ENCODE measurements at regions not wholly inside any gene's neighbourhood (a gene's known extent, or its start where the extent isn't known, plus 50 kb on each side); places are given as distances from the start of the nearest gene placed in this dataset.

GRCh38 chr11:70772950-70773349, 374.6 kb downstream of the CTTN start:
- TF ChIP-seq USF1 (IDR thresholded peaks at IDR 0.05) (no peak), CREB1 (IDR thresholded peaks at IDR 0.05; ENCODE audit: low read depth) (no peak), TAF1 (IDR thresholded peaks at IDR 0.05; ENCODE audit: low read depth) (no peak), EP300 (IDR thresholded peaks at IDR 0.05; ENCODE audit: borderline replicate concordance) (no peak), RAD21 (IDR thresholded peaks at IDR 0.05; ENCODE audit: low read depth) (no peak), TCF12 (IDR thresholded peaks at IDR 0.05; ENCODE audit: low read depth) (no peak), EGR1 (IDR thresholded peaks at IDR 0.05) (no peak), MAX (IDR thresholded peaks at IDR 0.05) (no peak), REST (IDR thresholded peaks at IDR 0.05; ENCODE audit: low read depth) (no peak), NFIC (IDR thresholded peaks at IDR 0.05) (no peak)

- TF ChIP-seq YY1 (IDR thresholded peaks at IDR 0.05; ENCODE audit: low read depth) (no peak), TEAD4 (IDR thresholded peaks at IDR 0.05) (no peak), MAX (IDR thresholded peaks at IDR 0.05) (no peak), FOXM1 (IDR thresholded peaks at IDR 0.05; ENCODE audit: borderline replicate concordance, low read depth) (no peak), EGR1 (IDR thresholded peaks at IDR 0.05) (no peak), CREB1 (IDR thresholded peaks at IDR 0.05; ENCODE audit: low read depth) (no peak), USF1 (IDR thresholded peaks at IDR 0.05) (no peak), NFIC (IDR thresholded peaks at IDR 0.05) (no peak)
These were observed 377.2 kb downstream of the CTTN start for GRCh38 chr11:70775386-70776075.

GRCh38 chr11:70776914-70777532, 378.7 kb downstream of the CTTN start:
- no peak for TF ChIP-seq TAF1 (IDR thresholded peaks at IDR 0.05; ENCODE audit: low read depth)
- no peak for TF ChIP-seq CREB1 (IDR thresholded peaks at IDR 0.05; ENCODE audit: low read depth)
- no peak for TF ChIP-seq REST (IDR thresholded peaks at IDR 0.05; ENCODE audit: low read depth)
- TF ChIP-seq TCF12 (IDR thresholded peaks at IDR 0.05; ENCODE audit: low read depth): no peak

GRCh38 chr11:70778883-70779282, 380.6 kb downstream of the CTTN start:
- no peak for TF ChIP-seq NFIC (IDR thresholded peaks at IDR 0.05)
- no peak for TF ChIP-seq YY1 (IDR thresholded peaks at IDR 0.05; ENCODE audit: low read depth)
- TF ChIP-seq RAD21 (IDR thresholded peaks at IDR 0.05; ENCODE audit: low read depth): no peak
- TF ChIP-seq REST (IDR thresholded peaks at IDR 0.05; ENCODE audit: low read depth): no peak
- TF ChIP-seq TEAD4 (IDR thresholded peaks at IDR 0.05): no peak
- no peak for TF ChIP-seq EGR1 (IDR thresholded peaks at IDR 0.05)
- no peak for TF ChIP-seq CREB1 (IDR thresholded peaks at IDR 0.05; ENCODE audit: low read depth)
- TF ChIP-seq USF1 (IDR thresholded peaks at IDR 0.05): no peak
- TF ChIP-seq EP300 (IDR thresholded peaks at IDR 0.05; ENCODE audit: borderline replicate concordance): no peak
